GM18951 (cell line): ENCODE measurements at regions not wholly inside any gene's neighbourhood (a gene's known extent, or its start where the extent isn't known, plus 50 kb on each side); places are given as distances from the start of the nearest gene placed in this dataset.

Experiments
- POLR2A ChIP-seq: IDR thresholded peaks from 4 replicates; pipeline ENCODE4 v1.6.1; 2011; ENCODE audit warnings: mild to moderate bottlenecking; ENCODE audit not compliant: insufficient read length, insufficient read depth; ENCODE audit errors: extremely low read depth
- in situ Hi-C: fragments of 300-500 bp; cut with MboI; formaldehyde crosslinking; loops from one replicate; pipeline ENCODE4 v1.12.0; 2022; ENCODE audit warnings: low sequenced_read_pairs, mixed read lengths, inconsistent platforms; ENCODE audit not compliant: unreplicated experiment

DNA sequence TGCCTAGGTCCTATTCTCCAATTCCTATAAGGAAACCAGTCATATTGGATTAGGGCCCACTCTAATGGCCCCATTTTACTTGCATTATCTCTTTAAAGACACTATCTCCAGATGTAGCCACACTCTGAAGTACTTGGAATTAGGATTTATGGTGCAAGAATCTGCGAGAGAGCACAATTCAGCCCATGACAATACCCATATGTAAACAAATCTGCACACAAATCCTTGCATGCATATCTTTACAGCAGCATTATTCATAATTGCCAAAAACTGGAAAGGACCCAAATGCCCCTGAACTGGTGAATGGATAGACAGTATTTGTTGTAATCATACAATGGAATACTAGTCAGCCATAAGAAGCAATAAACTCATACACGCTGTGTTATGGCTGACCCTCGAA lies 229.8 kb upstream of the ADAMTS5 start:
- TF ChIP-seq POLR2A: no peak
- in situ Hi-C loops: no loop called here

DNA sequence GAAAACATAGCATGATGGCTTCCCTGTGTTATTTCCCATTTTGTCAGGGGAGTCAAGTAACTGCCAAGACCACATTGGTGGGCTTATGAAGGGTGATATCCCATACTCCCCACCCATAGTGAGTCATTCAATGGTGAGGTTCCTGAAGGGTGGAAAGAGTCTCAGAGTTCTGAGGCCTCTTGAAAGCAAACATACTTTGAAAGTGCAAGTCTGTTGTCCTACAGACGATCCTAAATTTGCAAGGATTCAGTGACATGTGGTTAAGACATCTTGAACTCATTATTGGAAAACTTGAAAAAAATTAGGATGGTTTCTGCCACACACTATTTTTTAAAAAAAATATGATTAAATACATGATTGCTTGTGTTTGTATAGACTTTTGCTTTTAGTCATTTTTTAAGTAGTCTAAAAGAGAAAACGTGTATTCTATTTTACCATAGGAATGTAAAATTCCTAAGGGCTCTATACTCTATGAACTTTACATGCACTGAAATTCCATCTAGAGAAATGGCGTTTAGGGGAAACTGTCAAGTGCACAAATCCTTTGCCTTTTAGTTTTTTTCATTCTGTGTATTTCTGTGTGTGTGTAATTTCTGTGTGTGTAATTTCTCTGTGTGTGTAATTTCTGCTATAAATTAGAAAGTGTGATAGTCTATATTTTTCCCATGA lies 225.5 kb upstream of the ADAMTS5 start:
- TF ChIP-seq POLR2A: no peak
- in situ Hi-C loops: no loop called here

DNA sequence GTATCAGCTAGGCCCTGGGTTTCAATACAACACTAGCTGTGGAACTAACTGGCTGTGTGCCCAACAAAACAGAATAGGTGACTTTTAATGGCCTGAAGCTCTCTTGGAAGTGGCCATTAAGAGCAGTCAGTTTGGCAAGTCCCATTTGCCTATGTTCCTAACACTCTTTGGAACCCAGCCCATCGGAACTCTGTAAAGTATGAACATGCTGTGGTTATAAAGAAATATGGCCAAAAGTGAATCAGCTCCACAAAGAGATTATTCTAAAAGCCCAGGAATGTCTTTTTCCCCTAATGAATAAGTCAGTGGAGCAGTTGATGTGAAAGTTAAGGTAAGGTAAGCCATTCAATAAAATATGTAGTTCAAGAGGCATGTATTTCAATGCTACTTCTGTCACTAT lies 223.7 kb upstream of the ADAMTS5 start:
- TF ChIP-seq POLR2A: no peak
- in situ Hi-C loops: no loop called here

GRCh38 chr21:27189870-27190269 lies 223.0 kb upstream of the ADAMTS5 start:
- in situ Hi-C loops: no loop called here
- TF ChIP-seq POLR2A: no peak

- no peak for TF ChIP-seq POLR2A
- in situ Hi-C loops: no loop called here
Observed at GRCh38 chr21:27173053-27173452, 206.2 kb upstream of the ADAMTS5 start.

DNA sequence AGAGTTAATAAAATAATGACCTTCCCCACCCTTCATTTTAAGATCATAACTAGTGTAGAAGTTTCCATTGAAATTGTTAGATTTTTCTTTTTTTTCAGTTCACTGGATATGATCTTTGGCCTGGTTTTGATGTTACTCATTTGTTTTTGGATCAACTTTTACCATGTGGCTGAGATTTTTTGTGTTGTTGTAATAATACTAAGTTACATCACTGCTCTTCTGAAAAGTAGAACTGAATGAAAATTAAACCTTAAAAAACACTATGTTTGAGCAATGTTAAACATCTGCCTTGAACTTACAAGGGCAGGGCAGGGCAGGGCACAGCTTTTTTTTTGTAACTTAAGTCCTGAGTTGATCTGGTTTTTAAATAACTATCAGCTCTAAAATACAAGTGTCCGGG lies 204.8 kb upstream of the ADAMTS5 start:
- TF ChIP-seq POLR2A: no peak
- in situ Hi-C loops: no loop called here

DNA sequence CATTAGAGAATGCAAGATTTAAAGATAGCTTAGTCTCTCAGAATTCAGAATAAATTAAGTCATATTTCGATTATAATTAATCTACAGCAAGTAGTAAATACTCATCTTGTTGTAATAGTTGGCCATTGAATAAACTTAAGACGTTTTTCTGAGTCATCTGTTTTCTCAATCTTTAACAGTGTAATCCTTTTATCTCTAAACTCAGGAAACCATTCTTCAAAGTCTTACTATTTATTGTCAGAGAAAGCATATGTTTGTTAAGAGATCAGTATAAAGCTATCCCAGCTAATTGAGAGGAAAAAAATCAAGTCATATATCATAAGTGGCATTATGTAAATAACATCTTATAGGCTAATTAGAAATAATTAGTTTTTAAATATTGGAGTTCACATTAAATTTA lies 201.2 kb upstream of the ADAMTS5 start:
- in situ Hi-C loops: no loop called here
- no peak for TF ChIP-seq POLR2A

GRCh38 chr21:27164208-27165177 lies 197.6 kb upstream of the ADAMTS5 start:
- in situ Hi-C loops: no loop called here
- no peak for TF ChIP-seq POLR2A

- no peak for TF ChIP-seq POLR2A
- in situ Hi-C loops: no loop called here
Observed at GRCh38 chr21:27158967-27159366, 192.1 kb upstream of the ADAMTS5 start.

DNA sequence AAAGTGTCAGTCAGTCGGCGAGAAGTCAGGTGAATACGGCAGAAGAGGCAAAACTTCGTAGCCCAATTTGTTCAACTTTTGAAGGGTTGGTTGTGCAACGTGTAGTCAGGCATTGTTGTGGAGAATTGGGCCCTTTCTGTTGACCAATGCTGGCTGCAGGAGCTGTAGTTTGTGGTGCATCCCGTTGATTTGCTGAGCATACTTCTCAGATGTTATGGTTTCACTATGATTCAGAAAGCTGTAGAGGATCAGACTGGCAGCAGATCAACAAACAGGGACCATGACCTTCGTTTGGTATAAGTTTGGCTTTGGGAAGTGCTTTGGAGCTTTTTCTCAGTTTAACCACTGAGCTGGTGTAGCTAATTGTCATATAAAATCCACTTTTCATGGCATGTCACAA lies 190.2 kb upstream of the ADAMTS5 start:
- TF ChIP-seq POLR2A: no peak
- in situ Hi-C loops: no loop called here

GRCh38 chr21:27156666-27157065 lies 189.8 kb upstream of the ADAMTS5 start:
- no peak for TF ChIP-seq POLR2A
- in situ Hi-C loops: no loop called here

DNA sequence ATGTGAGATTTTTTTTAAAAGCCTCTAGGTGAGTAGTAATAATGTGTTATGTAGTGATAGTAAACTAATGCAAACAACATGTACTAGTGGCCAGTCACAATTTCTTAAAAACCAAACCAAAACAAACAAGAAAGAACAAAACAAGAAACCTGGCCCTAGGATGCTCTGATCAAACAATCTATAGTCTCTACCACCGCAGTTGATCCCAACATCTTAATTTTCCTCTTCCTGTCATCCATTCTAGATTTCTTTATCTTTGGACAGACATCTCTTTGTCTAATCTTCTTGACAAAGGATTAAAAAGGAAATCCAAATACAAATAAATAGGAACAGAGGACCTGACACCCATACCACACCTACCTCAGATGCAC lies 188.2 kb upstream of the ADAMTS5 start:
- no peak for TF ChIP-seq POLR2A
- in situ Hi-C loops: no loop called here

- TF ChIP-seq POLR2A: no peak
- in situ Hi-C loops: no loop called here
Observed at GRCh38 chr21:27154451-27155129, 187.7 kb upstream of the ADAMTS5 start.

- in situ Hi-C loops: no loop called here
- no peak for TF ChIP-seq POLR2A
Observed at GRCh38 chr21:27152996-27153395, 186.1 kb upstream of the ADAMTS5 start.

DNA sequence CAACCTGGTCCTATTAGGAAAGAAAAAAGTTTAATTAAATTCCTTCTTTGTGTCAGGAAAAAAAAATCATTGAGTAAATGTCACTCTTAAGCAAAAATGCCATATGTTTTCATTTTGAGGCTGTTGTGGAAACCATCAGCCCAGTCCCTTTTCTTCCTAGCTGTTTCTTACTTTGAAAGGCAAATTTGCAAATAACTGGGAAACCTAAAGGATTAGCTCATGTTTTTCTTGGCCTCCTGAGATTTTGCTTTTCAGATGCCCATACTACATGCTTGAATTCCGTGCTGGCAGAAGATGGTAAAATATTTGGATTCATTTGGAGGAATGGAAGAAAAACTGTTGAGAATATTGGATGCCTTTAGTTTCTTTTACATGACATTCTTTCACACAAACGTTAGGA lies 182.1 kb upstream of the ADAMTS5 start:
- in situ Hi-C loops: no loop called here
- no peak for TF ChIP-seq POLR2A
